ENCODE measurements at regions not wholly inside any gene's neighbourhood (a gene's known extent, or its start where the extent isn't known, plus 50 kb on each side); places are given as distances from the start of the nearest gene placed in this dataset.

- intact Hi-C loops (cut with micrococcal nuclease) = no loop called here
- H3K9me2 ChIP-seq (ENCODE audit: insufficient read depth) = no peaks in the 10 kb centered on the region
- ChIA-PET POLR2A (no interaction called here), RAD21 (ENCODE audit: low non-redundant PET in 1 of 2, low total read pairs in 2 of 2, uncharacterized antibody in 2 of 2, unreplicated experiment in 2 of 2) (no interaction called here), CTCF (no interaction called here)
- BruUV-seq (replicated peaks) = no TSS peak
- no peak overlapping the region for H3K9ac ChIP-seq (ENCODE audit: low read length)
- ATAC-seq (no peak), DNase-seq (ENCODE audit: low read depth, low spot score) (no peak)
- no peaks in the 10 kb centered on the region for H3K79me2 ChIP-seq (ENCODE audit: insufficient read depth, low read length)
- no peak overlapping the region for H2AFZ ChIP-seq (ENCODE audit: low read depth, low read length, poor library complexity, severe bottlenecking)
- no peaks in the 10 kb centered on the region for H3K9me3 ChIP-seq (ENCODE audit: control insufficient read depth in 1 of 2, insufficient read depth in 1 of 2, low read depth in 1 of 2, low read length in 2 of 2)
- H3K4me3 ChIP-seq (replicated peaks in 1 of 2; ENCODE audit: low read depth in 1 of 2, low read length in 2 of 2) = no peak overlapping the region
- no peak for TF ChIP-seq TCF7L2 (IDR thresholded peaks at IDR 0.05; ENCODE audit: borderline replicate concordance, extremely low read depth, insufficient read depth, insufficient read length)
- no peak for TF ChIP-seq CBX3 (IDR thresholded peaks at IDR 0.05; ENCODE audit: low read depth)
- no peak for TF ChIP-seq SRF (IDR thresholded peaks at IDR 0.05; ENCODE audit: low read depth)
- TF ChIP-seq POLR2A (IDR thresholded peaks at IDR 0.05; ENCODE audit: borderline replicate concordance, extremely low read depth, insufficient read depth, insufficient read length) = no peak
- no peak for TF ChIP-seq ZFX (IDR thresholded peaks at IDR 0.05)
- no peak for TF ChIP-seq CTCF (IDR thresholded peaks at IDR 0.05 in 2 of 3, conservative IDR thresholded peaks at IDR 0.05 in 1 of 3; ENCODE audit: borderline replicate concordance in 1 of 3, insufficient read depth in 1 of 3, low read depth in 2 of 3, low read length in 2 of 3)
- TF ChIP-seq RAD21 (IDR thresholded peaks at IDR 0.05; ENCODE audit: low read depth) = no peak
- TF ChIP-seq YY1 (IDR thresholded peaks at IDR 0.05; ENCODE audit: extremely low read depth, insufficient replicate concordance, low read depth, low read length) = no peak
- no peak for TF ChIP-seq REST (IDR thresholded peaks at IDR 0.05; ENCODE audit: low read depth)
- no peak for TF ChIP-seq ELF1 (IDR thresholded peaks at IDR 0.05; ENCODE audit: borderline replicate concordance, low read depth)
- TF ChIP-seq FOSL1 (IDR thresholded peaks at IDR 0.05; ENCODE audit: low read depth) = no peak
- TF ChIP-seq ZNF274 (IDR thresholded peaks at IDR 0.05; ENCODE audit: low read depth, low read length) = no peak
- TF ChIP-seq SP1 (IDR thresholded peaks at IDR 0.05; ENCODE audit: low read depth) = no peak
- no peak for TF ChIP-seq ZBTB33 (IDR thresholded peaks at IDR 0.05; ENCODE audit: extremely low read depth, insufficient replicate concordance, low read length)
- no peak for TF ChIP-seq POLR2AphosphoS5 (IDR thresholded peaks at IDR 0.05; ENCODE audit: low read depth, low read length)
- no peak for TF ChIP-seq JUND (IDR thresholded peaks at IDR 0.05)
- no peak for TF ChIP-seq MAX (IDR thresholded peaks at IDR 0.05)
- TF ChIP-seq ATF3 (IDR thresholded peaks at IDR 0.05) = no peak
- no peaks in the 10 kb centered on the region for H3K27me3 ChIP-seq (ENCODE audit: insufficient read depth, low read length)
- H3K4me2 ChIP-seq (ENCODE audit: low read length) = no peak overlapping the region
- no peaks in the 10 kb centered on the region for H4K20me1 ChIP-seq (ENCODE audit: insufficient read depth)
- no peaks in the 10 kb centered on the region for H3K4me1 ChIP-seq (ENCODE audit: control insufficient read depth in 1 of 2, insufficient read depth in 2 of 2, low read length in 2 of 2)
- H3K27ac ChIP-seq (ENCODE audit: low read depth, low read length) = no peak overlapping the region
- no peaks in the 10 kb centered on the region for H3K36me3 ChIP-seq (ENCODE audit: control insufficient read depth in 1 of 2, insufficient read depth in 2 of 2, low read length in 2 of 2)
Measured at GRCh38 chr5:105565531-105565930, 2002.9 kb upstream of the NUDT12 start.

All from HCT116 (cell line).